Hematopoietic multipotent progenitor cell (in vitro differentiated cells): ENCODE measurements at regions not wholly inside any gene's neighbourhood (a gene's known extent, or its start where the extent isn't known, plus 50 kb on each side); places are given as distances from the start of the nearest gene placed in this dataset.
"Not testable (repeated sequence)": the region's sequence is repeated elsewhere in the genome, so short reads cannot be mapped to it uniquely, and the experiment has no call there.

ENCODE experiments used
- DNase-seq, 3 donors: peaks; one replicate each; pipeline ENCODE4 v3.0.0-alpha.2; 2011 to 2015; ENCODE audit warnings: low read depth in 2 of 3, low spot score in 2 of 3

- DNase-seq: peak in 1 of 3 donors; percentile 24
Measured at GRCh38 chr17:13862346-13862745, 207.0 kb upstream of the COX10 start.

DNA sequence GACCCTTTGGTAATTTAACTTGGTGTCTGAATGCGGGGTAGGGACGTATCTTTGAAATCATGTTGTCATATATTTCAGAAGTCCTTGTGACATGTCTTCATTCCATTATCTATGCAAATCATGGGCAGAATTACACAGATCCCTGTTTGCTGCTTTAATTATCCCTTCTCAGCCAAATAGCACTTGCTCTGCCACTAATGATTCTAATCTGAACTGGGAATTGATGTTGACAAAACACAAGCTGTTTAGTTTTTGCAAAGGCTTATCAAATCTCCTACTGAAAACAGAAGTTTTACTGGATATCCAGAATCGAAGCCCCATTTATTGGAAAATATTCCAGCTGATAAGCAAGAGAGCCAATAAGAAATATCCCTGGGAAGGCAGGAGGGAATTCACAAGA is 205.9 kb upstream of the COX10 start:
- DNase-seq: no peak

- DNase-seq: peak in 2 of 3 donors; percentile 4 to 57
Measured at GRCh38 chr17:13864521-13864920, 204.8 kb upstream of the COX10 start.

- DNase-seq: peak in 1 of 3 donors; percentile 20
Measured at GRCh38 chr17:13865650-13866049, 203.7 kb upstream of the COX10 start.

DNA sequence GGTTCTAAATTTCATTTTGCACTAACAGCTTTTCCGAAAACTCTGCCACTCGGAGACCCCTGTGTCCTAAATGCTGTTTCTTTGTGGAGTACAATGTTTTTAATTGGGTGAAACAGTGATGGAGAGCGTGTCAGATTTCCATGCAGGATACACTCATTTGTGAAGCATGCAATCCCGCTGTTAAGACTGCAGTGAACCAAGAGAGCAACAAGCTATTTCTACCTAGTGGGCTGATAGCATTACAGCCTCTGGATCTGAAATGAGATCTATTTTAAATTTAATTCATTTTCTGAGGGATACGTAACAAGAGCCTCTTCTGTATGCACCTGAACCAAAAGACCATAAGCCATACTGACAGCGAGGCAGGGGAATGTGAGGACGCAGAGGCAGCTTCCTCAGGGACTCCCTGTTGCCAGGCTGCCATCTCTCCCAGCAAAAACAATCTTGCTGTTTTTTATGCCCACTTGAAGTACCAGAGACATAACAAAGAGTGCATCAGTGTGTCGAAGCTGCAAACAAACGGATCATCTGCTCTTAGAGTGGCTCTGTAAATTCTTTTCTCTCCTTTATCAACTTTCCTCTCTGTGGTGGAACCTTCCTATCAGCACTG is 199.9 kb upstream of the COX10 start:
- no peak for DNase-seq

GRCh38 chr17:13871261-13871660 is 198.0 kb upstream of the COX10 start:
- no peak for DNase-seq

GRCh38 chr17:13874134-13874533 is 195.2 kb upstream of the COX10 start:
- no peak for DNase-seq

DNA sequence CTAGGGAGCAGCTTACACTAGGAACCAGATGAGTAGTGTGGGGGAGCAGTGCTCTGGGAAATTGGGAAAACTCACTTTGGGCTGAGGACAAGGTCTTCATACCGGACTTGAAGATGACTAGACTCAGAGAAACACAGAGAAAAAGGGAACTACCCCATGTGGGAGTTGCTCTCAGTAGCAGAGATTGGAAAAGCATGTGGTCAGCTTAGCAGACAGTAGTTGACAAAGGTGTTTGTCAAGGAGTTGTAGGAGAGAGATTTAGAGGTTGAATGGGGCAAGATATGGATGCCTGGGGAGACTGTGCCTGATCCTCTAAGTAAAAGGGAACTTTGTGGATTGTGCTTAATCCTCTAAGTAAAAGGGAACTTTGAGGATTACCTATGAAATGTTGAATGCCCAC is 194.5 kb upstream of the COX10 start:
- DNase-seq: no peak

DNA sequence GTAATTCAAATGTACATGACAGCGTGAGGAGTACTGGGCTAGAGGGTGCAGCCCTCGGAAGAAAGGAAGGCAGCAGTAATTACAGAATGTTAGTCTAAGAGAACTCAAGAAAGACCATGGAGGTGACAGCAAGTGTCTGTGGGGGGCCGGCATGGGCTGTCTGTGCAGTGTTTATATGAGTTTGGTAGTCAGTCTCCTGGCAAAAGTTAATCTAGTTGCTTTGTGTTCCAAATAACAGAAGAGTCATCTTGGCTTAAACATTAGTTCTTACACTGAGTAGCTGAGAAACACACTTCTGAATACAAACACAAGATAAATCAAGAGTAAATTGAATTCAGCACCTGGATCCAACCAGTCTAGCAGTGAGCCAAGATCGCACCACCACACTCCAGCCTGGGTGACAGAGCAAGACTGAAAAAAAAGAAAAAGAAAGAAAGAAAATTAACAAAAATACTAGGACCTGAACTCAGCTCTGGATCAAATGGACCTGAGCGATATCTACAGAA is 189.3 kb upstream of the COX10 start:
- DNase-seq: no peak

GRCh38 chr17:13883659-13884058 is 185.6 kb upstream of the COX10 start:
- no peak for DNase-seq

- no peak for DNase-seq
Measured at GRCh38 chr17:13884347-13884746, 185.0 kb upstream of the COX10 start.

- DNase-seq: no peak
Measured at GRCh38 chr17:13885550-13885949, 183.8 kb upstream of the COX10 start.

- no peak for DNase-seq
Measured at GRCh38 chr17:13885953-13886889, 183.1 kb upstream of the COX10 start.

DNA sequence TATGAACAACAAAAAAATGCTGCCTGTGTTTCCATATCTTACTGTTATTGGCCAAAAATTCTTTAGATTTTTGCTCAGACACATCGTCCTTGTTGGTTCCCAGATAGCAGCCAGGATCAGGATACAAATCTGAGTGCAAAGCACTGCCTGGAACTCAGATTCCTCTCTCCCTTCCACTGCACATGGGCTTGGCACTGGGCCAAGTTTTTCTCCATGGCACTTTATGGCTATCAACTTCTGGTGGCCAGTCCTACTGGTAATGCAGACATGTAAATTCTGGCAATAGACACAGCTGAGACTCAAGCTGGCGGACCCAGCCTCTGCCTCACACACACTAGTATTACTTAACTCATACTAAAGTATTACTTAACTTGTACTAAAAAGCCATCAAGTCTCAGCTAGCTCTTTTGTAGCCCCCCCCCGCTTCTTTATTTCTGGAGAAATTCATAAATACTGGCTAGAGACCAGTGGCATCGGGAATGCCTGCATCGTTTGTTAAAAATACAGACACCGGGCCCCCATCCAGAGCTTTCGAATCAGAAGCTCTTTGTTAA is 181.2 kb upstream of the COX10 start:
- DNase-seq: no peak

- DNase-seq: not testable (repeated sequence)
Measured at GRCh38 chr17:13908971-13909370, 160.3 kb upstream of the COX10 start.

DNA sequence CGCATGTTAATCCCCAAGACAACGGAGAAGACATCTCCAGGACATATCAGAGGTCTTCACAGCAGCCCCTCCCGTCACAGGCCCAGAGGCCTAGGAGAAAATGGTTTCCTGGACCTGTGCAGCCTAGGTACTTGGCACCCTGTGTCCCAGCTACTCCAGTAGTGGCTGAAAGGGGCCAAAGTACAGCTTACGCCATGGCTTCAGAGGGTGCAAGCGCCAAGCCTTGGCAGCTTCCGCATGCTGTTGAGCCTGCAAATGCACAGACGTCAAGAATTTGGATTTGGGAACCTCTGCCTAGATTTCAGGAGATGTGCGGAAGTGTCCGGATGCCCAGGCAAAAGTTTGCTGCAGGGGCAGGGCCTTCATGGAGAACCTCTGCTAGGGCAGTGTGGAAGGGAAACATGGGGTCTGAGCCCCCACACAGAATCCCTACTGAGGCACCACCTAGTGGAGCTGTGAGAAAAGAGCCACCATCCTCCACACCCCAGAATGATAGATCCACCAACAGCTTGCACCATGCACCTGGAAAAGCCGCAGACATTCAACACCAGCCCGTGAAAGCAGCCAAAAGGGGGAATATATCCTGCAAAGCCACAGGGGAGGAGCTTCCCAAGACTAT is 159.3 kb upstream of the COX10 start:
- DNase-seq: no peak

DNA sequence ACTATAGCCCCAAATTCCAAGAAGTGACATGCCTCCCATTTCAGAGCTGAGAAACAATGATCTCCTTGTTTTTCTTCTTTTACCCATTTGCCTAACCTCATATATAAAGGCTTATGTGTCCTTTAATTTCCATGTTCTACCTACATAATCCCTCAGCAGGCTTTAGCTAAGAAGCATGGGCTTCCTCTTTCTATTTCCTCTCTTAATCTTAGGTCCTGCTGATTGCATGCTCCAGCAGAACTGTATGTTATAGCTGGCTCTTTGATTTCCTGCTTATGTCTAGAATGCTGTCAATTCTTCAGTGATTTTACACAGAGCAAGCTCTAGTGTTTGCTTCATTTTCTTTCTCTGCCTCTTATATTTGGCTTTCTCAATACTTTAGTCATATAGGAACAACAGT is 151.7 kb upstream of the COX10 start:
- peak in 1 of 3 donors; percentile 21 for DNase-seq

GRCh38 chr17:13918247-13918646 is 151.1 kb upstream of the COX10 start:
- no peak for DNase-seq

DNA sequence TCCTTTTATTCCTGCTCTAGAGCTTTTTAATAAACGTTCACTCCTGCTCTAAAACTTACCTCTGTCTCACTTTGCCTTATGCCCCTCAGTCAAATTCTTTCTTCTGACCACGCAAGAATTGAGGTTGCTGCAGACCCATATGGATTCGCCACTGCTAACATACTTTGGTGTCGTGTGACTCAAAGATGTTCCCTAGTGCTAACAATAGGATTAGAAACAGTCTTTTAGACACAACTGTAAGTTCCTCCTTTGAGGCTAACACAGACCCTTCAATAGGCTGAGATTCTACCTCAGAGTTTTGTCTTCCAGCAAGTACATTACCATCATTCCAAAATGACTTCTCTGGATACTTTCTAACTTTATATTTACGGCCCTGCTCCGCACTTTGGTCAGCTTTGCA is 149.5 kb upstream of the COX10 start:
- no peak for DNase-seq

DNA sequence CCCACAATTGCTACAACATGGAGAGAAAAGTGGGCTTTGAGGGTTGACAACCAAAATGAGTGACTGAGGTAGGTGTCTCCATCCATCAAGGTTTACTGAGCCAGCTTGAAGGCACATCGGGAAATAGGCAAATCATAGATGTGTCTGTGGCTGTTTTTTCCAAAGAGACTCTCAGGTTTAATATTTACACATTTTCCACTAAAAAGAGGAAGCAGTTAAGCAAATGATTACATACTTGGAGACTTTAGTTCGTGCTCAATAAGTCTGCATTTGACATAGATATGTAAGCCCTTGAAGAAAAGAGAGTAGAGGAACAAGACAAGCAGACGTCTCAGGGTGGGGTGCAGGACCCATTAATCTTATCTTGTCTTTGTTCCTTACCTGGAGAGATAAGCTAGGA is 148.9 kb upstream of the COX10 start:
- peak in 1 of 3 donors; percentile 13 for DNase-seq
